CD4-positive, alpha-beta memory T cell (primary cell): ENCODE measurements at regions not wholly inside any gene's neighbourhood (a gene's known extent, or its start where the extent isn't known, plus 50 kb on each side); places are given as distances from the start of the nearest gene placed in this dataset.

Experiments used
- CTCF ChIA-PET: fragments of 350-600 bp; sonication (Branson Sonifier 250); formaldehyde crosslinking; loops from one replicate; lab custom pipeline; 2021; ENCODE audit warnings: inconsistent platforms; ENCODE audit not compliant: partially characterized antibody; lab: Charles Lee
- POLR2A ChIA-PET: fragments of 350-600 bp; sonication (Branson Sonifier 250); formaldehyde crosslinking; loops from one replicate; lab custom pipeline; 2021; ENCODE audit not compliant: partially characterized antibody; lab: Charles Lee
- DNase-seq, 5 donors: peaks; one replicate each; pipeline versions ENCODE4 v3.0.0 to v3.0.0-alpha.2; 2020 to 2022; ENCODE audit warnings: mixed read lengths in 1 of 5
- H3K27ac ChIP-seq: one replicate; pipeline ENCODE4 v1.7.0; 2013; ENCODE audit warnings: low read depth, low read length
- H3K27me3 ChIP-seq: 2 replicates; pipeline ENCODE4 v1.7.0; 2013; ENCODE audit warnings: mild to moderate bottlenecking, low read length, moderate library complexity; ENCODE audit not compliant: insufficient read depth
- H3K36me3 ChIP-seq: 2 replicates; pipeline ENCODE4 v1.7.0; 2013; ENCODE audit warnings: mild to moderate bottlenecking, low read length, moderate library complexity; ENCODE audit not compliant: insufficient read depth
- H3K4me1 ChIP-seq: 2 replicates; pipeline ENCODE4 v1.7.0; 2013; ENCODE audit warnings: mild to moderate bottlenecking, low read length, moderate library complexity; ENCODE audit not compliant: insufficient read depth
- H3K4me3 ChIP-seq, 2 donors: one replicate each; pipeline ENCODE4 v1.7.0; 2013; ENCODE audit warnings: low read length in 2 of 2, mild to moderate bottlenecking in 1 of 2
- H3K9me3 ChIP-seq, 2 donors: one replicate each; pipeline ENCODE4 v1.7.0; 2013; ENCODE audit warnings: low read length in 2 of 2, control low read depth in 1 of 2; ENCODE audit not compliant: control insufficient read depth in 1 of 2
- H3K27ac Mint-ChIP-seq, 7 donors: one replicate each; pipeline ENCODE4 v1.8.0; 2020 to 2021; ENCODE audit warnings: mixed read lengths in 7 of 7, mild to moderate bottlenecking in 6 of 7, inconsistent platforms in 3 of 7, moderate library complexity in 3 of 7
- H3K27me3 Mint-ChIP-seq, 2 donors: one replicate each; pipeline ENCODE4 v1.8.0; 2020 to 2021; ENCODE audit warnings: mixed read lengths in 2 of 2
- H3K36me3 Mint-ChIP-seq, 2 donors: one replicate each; pipeline ENCODE4 v1.8.0; 2020 to 2021; ENCODE audit warnings: mixed read lengths in 2 of 2, inconsistent platforms in 1 of 2, mild to moderate bottlenecking in 1 of 2
- H3K4me1 Mint-ChIP-seq, 4 donors: one replicate each; pipeline ENCODE4 v1.8.0; 2020 to 2021; ENCODE audit warnings: mixed read lengths in 4 of 4, mild to moderate bottlenecking in 1 of 4
- H3K4me3 Mint-ChIP-seq, 8 donors: one replicate each; pipeline ENCODE4 v1.8.0; 2020 to 2021; ENCODE audit warnings: mixed read lengths in 8 of 8, mild to moderate bottlenecking in 7 of 8, moderate library complexity in 6 of 8, inconsistent platforms in 3 of 8
- H3K9me3 Mint-ChIP-seq, 8 donors: one replicate each; pipeline ENCODE4 v1.8.0; 2020 to 2021; ENCODE audit warnings: mixed read lengths in 8 of 8, mild to moderate bottlenecking in 5 of 8, inconsistent platforms in 3 of 8, moderate library complexity in 1 of 8
- intact Hi-C: fragments of 100-400 bp; cut with micrococcal nuclease; formaldehyde crosslinking; loops from one replicate; pipeline ENCODE4 v1.15.1; 2023

GRCh38 chr6:27669624-27670301, 196.9 kb upstream of the ZNF184 start:
- H3K27me3 Mint-ChIP-seq = peaks cover 66 to 74% of the 10 kb centered on the region in 2 donors
- peak overlapping the region in 6 of 7 donors; percentile 57 to 92 (median 77) for H3K27ac Mint-ChIP-seq
- H3K4me3 ChIP-seq = no peak overlapping the region
- H3K9me3 ChIP-seq = no peaks in the 10 kb centered on the region
- H3K36me3 Mint-ChIP-seq = peaks cover 4 to 5% of the 10 kb centered on the region in 2 donors
- H3K4me3 Mint-ChIP-seq = peak overlapping the region; percentile 17 to 75 (median 42)
- ChIA-PET POLR2A (interaction anchor here (1.2 to 1.5 kb wide), 3 partner anchors 18 to 191 kb away, joined by 3 to 5 read pairs (median 4); no protein-coding TSS in a partner anchor), CTCF (interaction anchor here (0.7 to 1.4 kb wide), 3 partner anchors 9 to 83 kb away, joined by 3 to 4 read pairs (median 3); no protein-coding TSS in a partner anchor)
- H3K4me1 ChIP-seq = peaks cover 14% of the 10 kb centered on the region
- intact Hi-C loops = loop anchor here (5.0 to 10.0 kb wide), 4 partner anchors 77 to 387 kb away; no protein-coding TSS in a partner anchor
- peak in 1 of 5 donors; percentile 12 for DNase-seq
- peaks cover 5 to 63% (median 46%) of the 10 kb centered on the region in 8 donors for H3K9me3 Mint-ChIP-seq
- H3K27ac ChIP-seq = no peak overlapping the region
- H3K36me3 ChIP-seq = no peaks in the 10 kb centered on the region
- peaks cover 10 to 50% (median 26%) of the 10 kb centered on the region in 4 donors for H3K4me1 Mint-ChIP-seq
- H3K27me3 ChIP-seq = peaks cover 70% of the 10 kb centered on the region

GRCh38 chr6:27669295-27669623, 196.4 kb upstream of the ZNF184 start:
- peak in 1 of 5 donors; percentile 23 for DNase-seq
- ChIA-PET POLR2A (interaction anchor here (1.2 to 1.5 kb wide), 3 partner anchors 18 to 190 kb away, joined by 3 to 5 read pairs (median 4); no protein-coding TSS in a partner anchor), CTCF (interaction anchor here (1.4 kb wide), 1 partner anchor 83 kb away, joined by 4 read pairs; no protein-coding TSS in a partner anchor)
- peaks cover 14% of the 10 kb centered on the region for H3K4me1 ChIP-seq
- H3K27ac Mint-ChIP-seq = peak overlapping the region in 5 of 7 donors; percentile 70 to 92 (median 80)
- H3K36me3 ChIP-seq = no peaks in the 10 kb centered on the region
- H3K4me3 ChIP-seq = no peak overlapping the region
- intact Hi-C loops = loop anchor here (5.0 kb wide), 2 partner anchors 77 to 387 kb away; no protein-coding TSS in a partner anchor
- H3K4me1 Mint-ChIP-seq = peaks cover 10 to 50% (median 26%) of the 10 kb centered on the region in 4 donors
- H3K9me3 Mint-ChIP-seq = peaks cover 5 to 61% (median 45%) of the 10 kb centered on the region in 8 donors
- peaks cover 4 to 5% of the 10 kb centered on the region in 2 donors for H3K36me3 Mint-ChIP-seq
- no peak overlapping the region for H3K27ac ChIP-seq
- no peaks in the 10 kb centered on the region for H3K9me3 ChIP-seq
- peaks cover 64 to 74% of the 10 kb centered on the region in 2 donors for H3K27me3 Mint-ChIP-seq
- H3K27me3 ChIP-seq = peaks cover 70% of the 10 kb centered on the region
- H3K4me3 Mint-ChIP-seq = peak overlapping the region in 6 of 8 donors; percentile 17 to 75 (median 54)

GRCh38 chr6:27668442-27669294, 195.8 kb upstream of the ZNF184 start:
- Histone ChIP-seq H3K27ac (no peak overlapping the region), H3K27me3 (peaks cover 70% of the 10 kb centered on the region)
- H3K9me3 Mint-ChIP-seq = peaks cover 5 to 60% (median 43%) of the 10 kb centered on the region in 8 donors

GRCh38 chr6:27667657-27668441, 194.9 kb upstream of the ZNF184 start:
- peak overlapping the region in 5 of 7 donors; percentile 70 to 92 (median 77) for H3K27ac Mint-ChIP-seq
- peaks cover 4 to 5% of the 10 kb centered on the region in 2 donors for H3K36me3 Mint-ChIP-seq
- peaks cover 8 to 44% (median 22%) of the 10 kb centered on the region in 4 donors for H3K4me1 Mint-ChIP-seq
- peaks cover 3 to 57% (median 38%) of the 10 kb centered on the region in 8 donors for H3K9me3 Mint-ChIP-seq
- peaks cover 54 to 67% of the 10 kb centered on the region in 2 donors for H3K27me3 Mint-ChIP-seq
- H3K9me3 ChIP-seq = no peaks in the 10 kb centered on the region
- DNase-seq = peak in 1 of 5 donors; percentile 25
- H3K27ac ChIP-seq = no peak overlapping the region
- peaks cover 14% of the 10 kb centered on the region for H3K4me1 ChIP-seq
- intact Hi-C loops = loop anchor here (5.0 kb wide), 2 partner anchors 76 to 386 kb away; no protein-coding TSS in a partner anchor
- H3K4me3 Mint-ChIP-seq = peak overlapping the region in 6 of 8 donors; percentile 15 to 75 (median 42)
- H3K27me3 ChIP-seq = peaks cover 70% of the 10 kb centered on the region
- no peaks in the 10 kb centered on the region for H3K36me3 ChIP-seq
- ChIA-PET CTCF (no interaction called here), POLR2A (no interaction called here)
- no peak overlapping the region for H3K4me3 ChIP-seq

More at GRCh38 chr6:27668442-27669294, 195.8 kb upstream of the ZNF184 start:
- H3K27me3 Mint-ChIP-seq = peaks cover 59 to 68% of the 10 kb centered on the region in 2 donors
- H3K36me3 Mint-ChIP-seq = peaks cover 4 to 5% of the 10 kb centered on the region in 2 donors
- intact Hi-C loops = loop anchor here (5.0 kb wide), 2 partner anchors 76 to 386 kb away; no protein-coding TSS in a partner anchor
- DNase-seq = peak in 2 of 5 donors; percentile 9 to 35
- H3K9me3 ChIP-seq = no peaks in the 10 kb centered on the region
- peaks cover 14% of the 10 kb centered on the region for H3K4me1 ChIP-seq
- CTCF ChIA-PET = interaction anchor here (1.4 kb wide), 1 partner anchor 84 kb away, joined by 4 read pairs; no protein-coding TSS in a partner anchor
- H3K36me3 ChIP-seq = no peaks in the 10 kb centered on the region
- no peak overlapping the region for H3K4me3 ChIP-seq
- POLR2A ChIA-PET = interaction anchor here (1.2 kb wide), 1 partner anchor 19 kb away, joined by 3 read pairs; no protein-coding TSS in a partner anchor
- peak overlapping the region in 5 of 7 donors; percentile 70 to 92 (median 80) for H3K27ac Mint-ChIP-seq
- H3K4me1 Mint-ChIP-seq = peaks cover 10 to 50% (median 26%) of the 10 kb centered on the region in 4 donors
- peak overlapping the region in 7 of 8 donors; percentile 17 to 75 (median 59) for H3K4me3 Mint-ChIP-seq

GRCh38 chr6:27667016-27667656, 194.2 kb upstream of the ZNF184 start:
- no peaks in the 10 kb centered on the region for H3K36me3 ChIP-seq
- Mint-ChIP-seq H3K9me3 (peaks cover 0 to 50% (median 33%) of the 10 kb centered on the region in 8 donors), H3K4me3 (no peak overlapping the region), H3K27ac (peak overlapping the region in 3 of 7 donors; percentile 35 to 74 (median 70)), H3K4me1 (peaks cover 3 to 37% (median 16%) of the 10 kb centered on the region in 4 donors), H3K36me3 (peaks cover 4 to 5% of the 10 kb centered on the region in 2 donors), H3K27me3 (peaks cover 52 to 64% of the 10 kb centered on the region in 2 donors)
- no peaks in the 10 kb centered on the region for H3K9me3 ChIP-seq
- ChIA-PET POLR2A (no interaction called here), CTCF (no interaction called here)
- DNase-seq = no peak
- no peak overlapping the region for H3K27ac ChIP-seq
- intact Hi-C loops = loop anchor here (5.0 kb wide), 2 partner anchors 75 to 385 kb away; no protein-coding TSS in a partner anchor
- peaks cover 66% of the 10 kb centered on the region for H3K27me3 ChIP-seq
- no peak overlapping the region for H3K4me3 ChIP-seq
- peaks cover 10% of the 10 kb centered on the region for H3K4me1 ChIP-seq

- H3K4me1 Mint-ChIP-seq = peaks cover 0 to 11% (median under 1%) of the 10 kb centered on the region in 4 donors
- no peaks in the 10 kb centered on the region for H3K4me1 ChIP-seq
- H3K36me3 ChIP-seq = no peaks in the 10 kb centered on the region
- H3K27me3 Mint-ChIP-seq = peaks cover 29 to 34% of the 10 kb centered on the region in 2 donors
- H3K4me3 ChIP-seq = no peak overlapping the region
- intact Hi-C loops = no loop called here
- H3K36me3 Mint-ChIP-seq = no peaks in the 10 kb centered on the region
- no peak for DNase-seq
- H3K27ac Mint-ChIP-seq = no peak overlapping the region
- no peaks in the 10 kb centered on the region for H3K9me3 ChIP-seq
- no peak overlapping the region for H3K4me3 Mint-ChIP-seq
- no peak overlapping the region for H3K27ac ChIP-seq
- ChIA-PET CTCF (no interaction called here), POLR2A (no interaction called here)
- peaks cover 0 to 14% (median 5%) of the 10 kb centered on the region in 8 donors for H3K9me3 Mint-ChIP-seq
- H3K27me3 ChIP-seq = peaks cover 25% of the 10 kb centered on the region
Observed at GRCh38 chr6:27662769-27663168, 189.9 kb upstream of the ZNF184 start.
